Thyroid gland (tissue), 4 donors: ENCODE measurements at regions not wholly inside any gene's neighbourhood (a gene's known extent, or its start where the extent isn't known, plus 50 kb on each side); places are given as distances from the start of the nearest gene placed in this dataset.

Experiments used
- POLR2A ChIP-seq, 2 donors: fragments of 450-650 bp; IDR thresholded peaks; one replicate each; pipeline ENCODE4 v1.6.1; 2017; ENCODE audit warnings: antibody characterized with exemption in 2 of 2, mild to moderate bottlenecking in 2 of 2, moderate library complexity in 1 of 2
- TF ChIP-seq, protein P1 (sequence below), 6 experiments: fragments of 200-600 bp in 3 of 6; fragments of 450-650 bp in 3 of 6; sonication (generic) in 3 of 6; IDR thresholded peaks; one replicate each; pipeline ENCODE4 v1.5.1; 2016 to 2019; ENCODE audit warnings: antibody characterized with exemption in 6 of 6, mild to moderate bottlenecking in 2 of 6, inconsistent platforms in 1 of 6, moderate library complexity in 1 of 6

DNA sequence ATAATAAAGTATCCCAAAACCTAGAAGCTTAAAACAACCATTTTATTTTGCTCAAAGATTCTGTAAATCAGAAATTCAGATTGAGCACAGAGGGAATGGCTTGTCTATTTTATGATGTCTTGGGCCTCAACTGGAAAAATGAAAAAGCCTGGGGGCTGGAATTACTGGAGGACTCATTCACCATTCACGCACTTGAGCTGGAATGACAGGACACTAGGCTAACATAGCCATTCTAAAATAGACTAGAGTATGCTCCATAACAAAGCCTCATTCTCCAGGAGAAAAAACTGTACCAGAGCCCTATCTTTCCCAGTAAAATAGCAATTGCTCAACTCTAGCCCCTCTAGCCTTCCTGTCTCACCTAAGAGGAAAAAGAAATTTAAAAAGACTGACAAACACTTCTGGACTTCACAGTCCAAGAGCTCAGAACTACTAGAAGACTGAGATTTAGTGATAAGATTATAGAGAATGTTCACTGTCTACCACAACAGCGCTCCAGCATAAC, 145.4 kb upstream of the BTBD3 start:
- TF ChIP-seq POLR2A (IDR thresholded peaks at IDR 0.05): no peak
- TF ChIP-seq, protein P1, sequence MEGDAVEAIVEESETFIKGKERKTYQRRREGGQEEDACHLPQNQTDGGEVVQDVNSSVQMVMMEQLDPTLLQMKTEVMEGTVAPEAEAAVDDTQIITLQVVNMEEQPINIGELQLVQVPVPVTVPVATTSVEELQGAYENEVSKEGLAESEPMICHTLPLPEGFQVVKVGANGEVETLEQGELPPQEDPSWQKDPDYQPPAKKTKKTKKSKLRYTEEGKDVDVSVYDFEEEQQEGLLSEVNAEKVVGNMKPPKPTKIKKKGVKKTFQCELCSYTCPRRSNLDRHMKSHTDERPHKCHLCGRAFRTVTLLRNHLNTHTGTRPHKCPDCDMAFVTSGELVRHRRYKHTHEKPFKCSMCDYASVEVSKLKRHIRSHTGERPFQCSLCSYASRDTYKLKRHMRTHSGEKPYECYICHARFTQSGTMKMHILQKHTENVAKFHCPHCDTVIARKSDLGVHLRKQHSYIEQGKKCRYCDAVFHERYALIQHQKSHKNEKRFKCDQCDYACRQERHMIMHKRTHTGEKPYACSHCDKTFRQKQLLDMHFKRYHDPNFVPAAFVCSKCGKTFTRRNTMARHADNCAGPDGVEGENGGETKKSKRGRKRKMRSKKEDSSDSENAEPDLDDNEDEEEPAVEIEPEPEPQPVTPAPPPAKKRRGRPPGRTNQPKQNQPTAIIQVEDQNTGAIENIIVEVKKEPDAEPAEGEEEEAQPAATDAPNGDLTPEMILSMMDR (IDR thresholded peaks at IDR 0.05): no peak
